H1 (cell line): ENCODE measurements at regions not wholly inside any gene's neighbourhood (a gene's known extent, or its start where the extent isn't known, plus 50 kb on each side); places are given as distances from the start of the nearest gene placed in this dataset.

Experiments used
- CHD7 ChIP-seq: fragments of 300-600 bp; sonication (generic); IDR thresholded peaks from 2 replicates; pipeline ENCODE4 v1.7.1; 2012; ENCODE audit warnings: low read length, moderate library complexity, mild to moderate bottlenecking, inconsistent platforms; ENCODE audit not compliant: insufficient replicate concordance
- EZH2 ChIP-seq: fragments of 200-600 bp; sonication (generic); IDR thresholded peaks from 2 replicates; pipeline ENCODE4 v1.7.1; 2012; ENCODE audit warnings: low read depth, mild to moderate bottlenecking, moderate library complexity, low read length, inconsistent platforms; ENCODE audit not compliant: severe bottlenecking
- TAF1 ChIP-seq: IDR thresholded peaks from 2 replicates; pipeline ENCODE4 v1.6.1; 2011; ENCODE audit warnings: mild to moderate bottlenecking, low read depth, low read length

- TF ChIP-seq CHD7 (no peak), EZH2 (no peak), TAF1 (no peak)
Observed at GRCh38 chr11:109553284-109553683, 131.3 kb downstream of the C11orf87 start (continued).
